ENCODE measurements at regions not wholly inside any gene's neighbourhood (a gene's known extent, or its start where the extent isn't known, plus 50 kb on each side); places are given as distances from the start of the nearest gene placed in this dataset.

DNA sequence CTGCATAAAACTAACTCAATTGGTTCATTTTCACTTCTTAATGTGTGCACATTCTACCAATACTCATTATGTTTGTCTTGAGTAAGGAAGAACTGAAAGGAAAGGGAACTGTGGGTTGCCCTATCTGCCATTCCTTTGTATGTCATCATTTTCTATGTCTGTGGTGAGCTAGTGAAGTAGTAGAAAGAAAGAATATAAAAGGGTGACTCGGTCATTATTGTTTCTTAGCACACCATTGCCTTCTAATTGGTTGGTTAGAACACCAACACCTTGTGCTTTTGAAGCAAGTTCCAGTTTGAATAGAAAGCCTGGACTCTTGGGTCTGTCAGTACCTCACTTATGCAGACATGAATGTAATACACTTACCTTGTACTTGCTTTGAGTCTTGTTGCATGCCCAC lies 64.3 kb upstream of the MDFIC start:
- H3K36me3 ChIP-seq (ENCODE audit: control insufficient read depth, insufficient read depth, low read length, severe bottlenecking), result no peaks in the 10 kb centered on the region
- H3K4me1 ChIP-seq (ENCODE audit: control insufficient read depth, insufficient read depth, low read length), result peaks cover 4% of the 10 kb centered on the region
- no peak overlapping the region for H3K4me3 ChIP-seq (ENCODE audit: low read length)
- H3K9me3 ChIP-seq (ENCODE audit: control insufficient read depth, low read length), result no peaks in the 10 kb centered on the region
- H3K9ac ChIP-seq (ENCODE audit: low read length), result no peak overlapping the region
- no peaks in the 10 kb centered on the region for H3K27me3 ChIP-seq (replicated peaks; ENCODE audit: control insufficient read depth, insufficient read depth, low read length)
- no peak for DNase-seq (ENCODE audit: low read depth)

GRCh38 chr7:114859477-114859876 lies 62.4 kb upstream of the MDFIC start:
- Histone ChIP-seq H3K27me3 (replicated peaks; ENCODE audit: control insufficient read depth, insufficient read depth, low read length) (no peaks in the 10 kb centered on the region), H3K4me1 (ENCODE audit: control insufficient read depth, insufficient read depth, low read length) (peaks cover 5% of the 10 kb centered on the region), H3K36me3 (ENCODE audit: control insufficient read depth, insufficient read depth, low read length, severe bottlenecking) (no peaks in the 10 kb centered on the region), H3K4me3 (ENCODE audit: low read length) (no peak overlapping the region), H3K9ac (ENCODE audit: low read length) (no peak overlapping the region), H3K9me3 (ENCODE audit: control insufficient read depth, low read length) (no peaks in the 10 kb centered on the region)
- no peak for DNase-seq (ENCODE audit: low read depth)

- peaks cover 13% of the 10 kb centered on the region for H3K4me1 ChIP-seq (ENCODE audit: control insufficient read depth, insufficient read depth, low read length)
Measured at GRCh38 chr7:114860206-114860605, 61.7 kb upstream of the MDFIC start.

DNA sequence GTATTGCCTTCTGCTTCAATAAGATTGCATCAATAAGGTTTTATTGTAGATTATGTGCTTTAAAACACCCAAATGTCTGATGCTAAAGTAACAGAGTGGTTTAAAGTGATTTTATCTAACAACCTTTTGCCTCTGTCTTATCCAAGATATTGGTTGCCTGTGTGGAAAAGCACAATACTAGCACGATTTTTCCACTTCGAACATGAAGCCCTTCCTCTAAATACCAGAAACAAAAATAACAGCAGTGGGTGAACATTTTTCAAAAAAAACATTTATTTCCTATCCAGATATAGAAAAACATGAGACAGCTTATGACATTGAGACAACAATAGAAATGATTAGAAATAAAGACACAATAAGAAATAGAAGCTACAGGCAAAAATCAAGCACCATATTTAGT lies 59.5 kb upstream of the MDFIC start:
- Histone ChIP-seq H3K27me3 (replicated peaks; ENCODE audit: control insufficient read depth, insufficient read depth, low read length) (no peaks in the 10 kb centered on the region), H3K9me3 (ENCODE audit: control insufficient read depth, low read length) (no peaks in the 10 kb centered on the region), H3K4me3 (ENCODE audit: low read length) (no peak overlapping the region), H3K4me1 (ENCODE audit: control insufficient read depth, insufficient read depth, low read length) (peaks cover 11% of the 10 kb centered on the region), H3K36me3 (ENCODE audit: control insufficient read depth, insufficient read depth, low read length, severe bottlenecking) (no peaks in the 10 kb centered on the region), H3K9ac (ENCODE audit: low read length) (no peak overlapping the region)
- DNase-seq (ENCODE audit: low read depth), result no peak

More at GRCh38 chr7:114860206-114860605, 61.7 kb upstream of the MDFIC start:
- no peaks in the 10 kb centered on the region for H3K9me3 ChIP-seq (ENCODE audit: control insufficient read depth, low read length)
- DNase-seq (ENCODE audit: low read depth), result no peak
- no peaks in the 10 kb centered on the region for H3K27me3 ChIP-seq (replicated peaks; ENCODE audit: control insufficient read depth, insufficient read depth, low read length)
- no peak overlapping the region for H3K9ac ChIP-seq (ENCODE audit: low read length)
- H3K36me3 ChIP-seq (ENCODE audit: control insufficient read depth, insufficient read depth, low read length, severe bottlenecking), result no peaks in the 10 kb centered on the region
- H3K4me3 ChIP-seq (ENCODE audit: low read length), result no peak overlapping the region

DNA sequence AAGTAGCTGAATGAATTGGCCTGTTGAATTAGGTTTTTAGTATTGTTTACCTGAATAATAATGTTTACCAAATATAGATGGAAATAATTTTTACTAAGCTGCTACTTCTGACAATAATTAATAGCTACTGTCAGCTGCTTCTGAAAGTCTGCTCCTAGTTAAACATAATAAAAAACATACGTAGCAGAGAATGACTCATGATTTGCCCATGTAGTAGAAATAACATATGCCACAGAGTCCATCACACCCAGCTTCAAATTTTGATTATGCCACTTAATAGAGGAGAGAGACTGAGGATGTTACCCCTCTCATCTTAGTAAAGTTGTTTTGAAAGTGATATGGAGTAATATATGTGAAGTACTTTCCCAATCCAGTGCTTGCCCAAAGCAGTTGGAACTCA lies 57.6 kb upstream of the MDFIC start:
- H3K4me3 ChIP-seq (ENCODE audit: low read length), result no peak overlapping the region
- no peaks in the 10 kb centered on the region for H3K36me3 ChIP-seq (ENCODE audit: control insufficient read depth, insufficient read depth, low read length, severe bottlenecking)
- peak; percentile 39 for DNase-seq (ENCODE audit: low read depth)
- H3K9ac ChIP-seq (ENCODE audit: low read length), result no peak overlapping the region
- H3K27me3 ChIP-seq (replicated peaks; ENCODE audit: control insufficient read depth, insufficient read depth, low read length), result no peaks in the 10 kb centered on the region
- H3K9me3 ChIP-seq (ENCODE audit: control insufficient read depth, low read length), result no peaks in the 10 kb centered on the region
- peaks cover 11% of the 10 kb centered on the region for H3K4me1 ChIP-seq (ENCODE audit: control insufficient read depth, insufficient read depth, low read length)

GRCh38 chr7:114865564-114865963 lies 56.3 kb upstream of the MDFIC start:
- Histone ChIP-seq H3K4me1 (ENCODE audit: control insufficient read depth, insufficient read depth, low read length) (peaks cover 11% of the 10 kb centered on the region), H3K27me3 (replicated peaks; ENCODE audit: control insufficient read depth, insufficient read depth, low read length) (no peaks in the 10 kb centered on the region), H3K9ac (ENCODE audit: low read length) (no peak overlapping the region), H3K36me3 (ENCODE audit: control insufficient read depth, insufficient read depth, low read length, severe bottlenecking) (no peaks in the 10 kb centered on the region), H3K4me3 (ENCODE audit: low read length) (no peak overlapping the region), H3K9me3 (ENCODE audit: control insufficient read depth, low read length) (no peaks in the 10 kb centered on the region)
- DNase-seq (ENCODE audit: low read depth), result peak; percentile 76

Data from adipocyte (in vitro differentiated cells).